ENCODE measurements at regions not wholly inside any gene's neighbourhood (a gene's known extent, or its start where the extent isn't known, plus 50 kb on each side); places are given as distances from the start of the nearest gene placed in this dataset.
A peak's percentile ranks its signal among the peaks of the same experiment; 100 is the strongest.

DNA sequence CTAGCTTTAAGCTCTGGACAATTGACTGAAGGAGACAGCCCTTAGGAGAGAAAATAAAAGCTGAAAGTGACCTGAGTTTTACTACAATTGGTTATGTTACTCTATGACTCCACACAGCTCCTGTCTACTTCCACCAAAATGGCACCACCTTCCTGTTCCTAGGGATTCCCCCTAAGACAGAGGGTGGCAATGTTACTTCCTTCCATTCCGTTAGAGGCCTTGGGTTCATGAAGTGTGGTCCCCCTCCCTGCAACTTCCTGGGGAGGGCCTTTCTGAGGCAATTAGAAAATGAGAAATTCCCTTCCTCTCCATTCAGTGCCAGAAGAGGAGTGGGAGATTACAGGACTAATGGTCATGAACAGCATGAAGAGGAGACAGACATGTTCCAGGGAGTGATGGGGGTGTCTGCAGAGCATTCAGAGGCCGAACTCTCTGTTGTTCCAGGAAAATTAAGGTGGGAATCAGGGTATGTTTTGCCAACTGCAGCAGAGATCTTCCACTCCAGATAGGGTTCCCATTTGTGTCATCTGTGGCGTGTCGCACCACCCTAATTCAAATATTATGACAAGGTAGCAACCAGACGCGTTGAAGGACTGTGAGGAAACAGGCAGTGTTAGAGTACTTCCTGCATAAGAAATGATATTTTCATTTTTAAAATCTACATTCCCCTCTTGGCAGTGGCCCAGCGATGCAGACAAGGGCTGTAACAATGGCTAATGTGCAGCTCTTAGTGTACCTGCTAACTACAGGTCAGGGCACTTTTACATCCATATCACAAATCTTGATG is 53.1 kb upstream of the TRIM67 start:
- peak in 2 of 3 donors; percentile 16 to 57 for DNase-seq

DNA sequence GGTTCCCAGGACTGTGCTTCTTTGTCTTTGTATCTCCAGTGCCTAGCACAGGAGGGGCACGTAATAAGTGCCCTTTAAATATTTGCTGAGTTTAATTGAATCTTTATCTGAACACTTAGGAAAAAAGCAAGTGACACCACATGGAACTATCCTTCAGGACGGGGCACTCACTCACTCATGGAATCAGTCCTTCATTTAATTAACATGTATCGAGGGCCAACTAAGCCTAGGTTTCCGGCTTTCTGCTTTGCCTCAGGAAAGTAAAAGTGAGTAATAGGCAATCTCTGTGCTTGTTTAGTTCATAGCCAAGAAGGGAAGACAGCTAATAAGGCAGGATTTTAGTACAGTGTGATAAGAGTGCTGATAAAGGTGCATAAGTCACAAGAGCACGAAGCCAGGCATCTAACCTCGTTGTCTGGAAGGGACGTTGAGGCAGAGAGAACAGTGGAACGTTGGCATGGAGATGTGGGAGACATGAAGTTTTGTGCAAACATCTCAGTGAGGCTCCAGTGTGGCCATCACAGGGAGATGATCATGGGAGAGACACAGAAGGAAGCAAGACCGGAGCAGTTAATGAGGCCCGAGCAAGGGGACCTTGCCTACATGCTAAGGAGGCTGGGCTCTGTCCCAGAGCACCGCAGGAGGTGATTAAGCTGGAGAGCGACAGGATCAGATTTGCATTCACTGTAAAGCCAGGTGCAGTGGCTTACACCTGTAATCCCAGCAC is 54.1 kb upstream of the TRIM67 start:
- DNase-seq: no peak

DNA sequence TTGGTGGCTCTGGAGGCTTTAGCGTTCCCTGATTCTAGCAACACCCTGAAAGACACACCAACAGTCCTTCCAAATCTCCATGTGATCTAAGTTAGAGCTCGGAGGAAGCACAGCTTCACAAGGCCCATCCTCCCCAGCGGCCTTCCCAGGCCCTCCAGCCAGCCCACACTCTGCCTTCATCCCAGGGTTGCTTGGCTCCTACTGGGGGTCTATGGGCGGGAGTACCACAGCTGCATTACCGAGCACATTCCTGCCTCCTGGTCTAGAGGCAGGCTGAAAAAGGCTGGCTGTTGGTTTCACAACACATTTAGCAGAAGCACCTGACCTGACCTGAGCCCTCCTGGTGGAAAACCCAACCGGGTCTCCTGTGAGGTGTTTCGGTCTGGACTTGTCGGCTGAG is 54.7 kb upstream of the TRIM67 start:
- no peak for DNase-seq

DNA sequence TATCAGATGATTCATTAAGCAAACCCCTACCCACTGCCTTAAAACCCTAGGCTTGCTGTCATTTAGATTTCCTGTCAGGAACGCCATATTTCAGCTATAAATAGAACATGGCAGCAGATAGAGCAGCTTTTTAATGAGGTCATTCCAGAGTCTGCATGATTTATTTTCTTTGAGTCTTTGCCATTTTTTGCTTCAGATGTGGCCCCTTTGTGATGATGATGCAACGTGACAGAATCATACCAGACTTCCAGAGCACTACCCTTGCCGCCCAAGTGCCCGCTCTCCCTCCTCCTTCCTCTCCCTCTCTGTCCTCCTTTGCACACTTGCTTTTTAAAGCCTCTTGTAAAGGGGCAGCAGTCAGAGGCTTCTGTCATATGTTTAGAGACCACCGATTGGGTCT is 55.5 kb upstream of the TRIM67 start:
- peak; percentile 1 to 59 (median 7) for DNase-seq

DNA sequence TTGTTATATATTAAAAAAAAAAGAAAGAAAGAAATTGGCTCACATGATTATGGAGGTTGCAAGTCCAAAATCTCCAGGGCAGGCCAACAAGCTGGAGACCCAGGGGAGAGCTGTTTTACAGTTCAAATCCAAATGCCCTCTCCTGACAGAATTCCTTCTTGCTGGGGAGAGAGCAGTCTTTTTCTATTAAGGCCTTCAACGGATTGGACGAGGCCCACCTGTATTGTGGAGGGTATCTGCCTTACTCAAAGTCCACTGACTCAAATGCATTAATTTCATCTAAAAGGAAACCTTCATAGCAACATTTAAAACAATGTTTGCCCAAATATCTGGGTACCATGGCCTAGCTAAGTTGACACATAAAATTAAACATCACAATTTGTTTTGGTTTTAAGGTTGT is 56.9 kb upstream of the TRIM67 start:
- DNase-seq: no peak

DNA sequence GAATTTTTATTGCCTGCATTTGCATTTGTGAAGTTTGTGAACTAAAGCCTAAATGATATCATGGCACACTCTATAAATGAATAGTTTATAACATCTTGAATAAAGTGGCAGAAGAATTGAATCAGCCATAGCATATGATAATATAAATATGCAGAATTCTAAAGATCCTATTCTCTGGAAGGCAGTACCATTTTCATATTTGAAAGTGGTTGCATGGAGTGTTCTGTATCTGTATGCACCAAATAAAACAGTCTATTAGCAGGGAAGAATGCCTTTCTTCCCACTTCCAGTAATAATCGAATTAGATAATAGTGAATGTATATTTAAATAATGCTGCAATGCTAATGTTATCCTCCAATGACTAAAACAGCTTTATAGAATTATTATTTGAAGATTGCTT is 57.9 kb upstream of the TRIM67 start:
- no peak for DNase-seq

DNA sequence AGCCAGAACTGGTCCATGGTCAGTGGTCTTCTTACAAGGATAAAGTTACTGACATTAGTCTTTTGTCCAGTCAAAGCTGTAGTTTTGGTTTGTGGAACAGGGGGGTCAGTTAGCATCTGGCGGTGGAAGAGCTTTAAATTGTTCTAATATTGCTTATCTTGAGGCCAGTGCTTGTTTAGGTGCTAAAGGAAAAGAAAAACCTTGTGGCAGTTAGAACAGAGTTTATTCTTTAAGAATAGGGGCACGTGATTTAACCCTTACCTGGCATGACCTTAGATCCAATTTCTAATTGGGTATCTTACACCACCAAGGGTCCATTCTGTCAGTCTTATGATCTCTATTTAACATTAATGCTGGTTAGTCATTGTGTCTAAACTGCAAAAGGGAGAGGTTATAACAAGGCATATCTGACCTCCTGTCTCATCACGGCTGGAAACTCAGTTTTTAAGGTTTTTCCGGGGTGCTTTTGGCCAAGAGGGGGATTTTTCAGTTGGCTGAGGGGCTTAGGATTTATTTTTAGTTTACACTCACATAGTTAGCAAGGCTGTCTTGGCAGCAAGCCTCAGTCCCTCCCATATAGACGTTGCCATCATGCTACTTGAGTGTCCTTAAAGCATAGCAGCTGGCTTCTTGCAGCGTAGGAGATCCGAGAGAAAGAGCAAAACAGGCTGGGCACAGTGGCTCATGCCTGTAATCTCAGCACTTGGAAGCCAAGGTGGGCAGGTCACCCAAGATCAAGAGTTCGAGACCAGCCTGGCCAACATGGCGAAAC is 60.1 kb upstream of the FAM89A start:
- DNase-seq: no peak

DNA sequence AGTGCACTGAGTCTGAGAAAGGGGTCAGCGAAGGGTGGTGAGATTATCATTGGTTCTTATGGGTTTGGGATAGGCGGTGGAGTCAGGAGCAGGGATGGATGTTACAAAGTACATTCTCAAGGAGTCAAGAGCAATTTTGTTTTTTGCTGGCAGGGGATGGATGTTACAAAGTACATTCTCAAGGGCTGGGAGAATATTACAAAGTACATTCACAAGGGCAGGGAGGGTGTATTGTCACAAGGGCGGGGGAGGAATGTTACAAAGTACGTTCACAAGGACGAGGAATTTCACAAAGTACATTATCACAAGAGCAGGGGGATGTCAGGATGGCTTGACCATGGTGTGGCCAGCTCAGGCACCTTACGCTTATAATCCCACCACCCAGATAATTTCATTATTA is 59.3 kb upstream of the FAM89A start:
- DNase-seq: no peak

DNA sequence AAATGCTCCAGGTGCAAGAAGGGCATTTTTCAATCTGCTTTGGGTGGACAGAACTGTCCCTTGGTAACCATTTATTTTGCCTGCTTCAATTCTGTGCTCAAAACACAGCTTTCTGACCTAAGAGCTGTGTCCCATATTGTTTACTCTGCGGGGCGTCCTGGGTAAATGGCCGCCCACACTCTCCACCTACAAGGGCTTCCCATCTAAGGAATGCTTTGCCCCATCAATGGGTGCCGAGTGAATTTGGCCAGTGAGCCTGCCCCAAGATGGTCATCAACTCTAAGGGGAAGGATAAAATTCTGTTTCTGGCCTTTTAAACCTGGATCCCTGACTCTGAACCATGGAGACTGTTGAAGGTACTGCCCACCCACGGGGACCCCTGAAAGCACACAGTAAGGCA is 55.5 kb upstream of the FAM89A start:
- DNase-seq: no peak

DNA sequence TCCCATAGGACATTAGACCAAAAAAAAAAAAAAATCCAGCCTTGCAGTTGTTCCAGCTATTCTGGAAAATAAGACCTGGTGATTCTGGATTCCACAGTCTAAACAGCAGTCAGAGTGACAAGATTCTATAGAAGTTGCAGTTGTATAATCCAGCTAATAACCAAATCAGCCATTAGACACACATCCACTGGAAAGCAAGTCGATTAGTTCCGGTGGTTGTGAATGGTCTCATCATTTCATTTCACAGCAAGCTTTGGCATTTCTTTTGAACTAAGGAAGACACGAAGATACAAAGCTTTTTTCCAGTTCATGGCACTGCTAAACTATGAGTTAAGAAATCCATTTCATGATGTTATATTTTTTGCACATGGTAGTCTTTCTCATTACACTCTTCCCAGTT is 54.4 kb upstream of the FAM89A start:
- no peak for DNase-seq

DNA sequence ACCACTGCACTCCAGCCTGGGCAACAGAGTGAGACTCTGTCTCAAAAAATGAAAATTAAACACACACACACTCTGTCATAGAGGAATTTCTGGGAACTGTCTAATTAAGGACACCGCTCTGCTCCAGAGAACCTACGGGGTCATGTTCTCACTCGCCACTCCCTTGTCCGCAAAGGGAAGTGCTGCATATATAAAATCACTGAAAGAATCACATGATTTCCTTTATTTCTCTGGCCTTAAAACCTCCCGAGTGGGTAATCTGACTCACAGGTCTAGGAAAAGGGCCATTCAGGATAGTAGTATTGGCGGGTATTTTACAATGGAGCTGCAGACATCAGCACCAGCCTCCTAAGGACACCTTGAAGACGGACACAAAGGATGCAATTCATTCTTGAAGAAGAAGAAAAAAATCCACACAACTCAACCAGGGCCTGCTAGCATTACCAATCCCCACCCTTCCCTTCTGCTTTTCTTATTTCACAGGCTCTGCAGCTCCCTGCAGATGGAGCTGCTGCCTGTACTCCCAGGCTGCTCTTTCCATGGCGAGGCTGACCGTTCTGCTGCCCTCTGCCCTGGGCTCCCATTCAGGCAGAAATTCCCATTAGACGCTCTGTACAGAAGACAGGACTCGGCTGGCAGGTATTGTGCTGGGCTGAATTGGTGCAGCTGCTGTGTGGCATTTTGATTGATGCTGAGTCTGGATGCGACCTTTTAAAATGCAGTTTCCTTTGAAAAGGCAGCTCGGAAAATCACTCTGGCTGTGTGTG is 53.3 kb upstream of the FAM89A start:
- DNase-seq: peak; percentile 64 to 88 (median 67)

DNA sequence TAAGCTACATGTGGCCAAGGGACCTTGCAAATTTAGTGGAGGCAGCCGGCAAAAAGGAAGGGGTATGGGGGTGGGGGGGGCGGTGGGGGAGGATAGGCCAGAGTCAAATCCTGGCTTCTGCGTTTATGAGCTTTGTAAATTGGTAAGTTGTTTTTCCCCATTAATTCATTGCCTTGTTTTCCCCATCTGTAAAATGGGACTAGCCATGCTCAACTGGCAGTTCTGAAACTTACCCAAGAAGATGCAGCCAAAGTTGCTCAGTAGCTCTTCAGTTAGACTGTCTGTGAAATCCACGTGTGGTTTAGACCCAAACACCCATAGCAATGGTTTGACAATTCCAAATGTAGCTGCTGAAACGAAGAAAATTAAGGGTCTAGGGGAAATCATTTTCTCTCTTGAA is 52.3 kb upstream of the FAM89A start:
- no peak for DNase-seq

DNA sequence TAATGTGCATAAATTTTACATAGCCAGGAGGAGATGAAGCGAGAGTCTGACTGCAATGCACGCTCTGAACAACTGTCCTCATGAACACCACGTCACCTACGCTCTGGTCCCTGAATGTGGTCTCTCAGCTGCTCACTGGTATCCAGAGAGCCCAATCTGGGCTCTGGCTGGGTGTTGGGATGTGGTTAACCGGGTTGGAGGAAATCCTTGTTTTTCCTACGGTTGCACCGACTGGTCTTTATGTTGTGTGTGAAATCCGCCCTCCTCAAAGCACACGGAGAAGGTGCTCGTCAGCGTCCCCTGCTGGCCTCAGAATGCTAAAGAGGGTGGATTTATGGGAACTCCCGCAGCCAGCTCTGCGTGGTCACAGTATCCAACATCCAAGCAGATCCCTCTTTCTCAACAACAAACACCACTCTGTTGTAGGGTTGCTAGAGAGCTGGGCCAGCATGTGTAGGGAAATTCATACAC is 51.8 kb upstream of the FAM89A start:
- peak; percentile 77 to 88 (median 85) for DNase-seq

DNA sequence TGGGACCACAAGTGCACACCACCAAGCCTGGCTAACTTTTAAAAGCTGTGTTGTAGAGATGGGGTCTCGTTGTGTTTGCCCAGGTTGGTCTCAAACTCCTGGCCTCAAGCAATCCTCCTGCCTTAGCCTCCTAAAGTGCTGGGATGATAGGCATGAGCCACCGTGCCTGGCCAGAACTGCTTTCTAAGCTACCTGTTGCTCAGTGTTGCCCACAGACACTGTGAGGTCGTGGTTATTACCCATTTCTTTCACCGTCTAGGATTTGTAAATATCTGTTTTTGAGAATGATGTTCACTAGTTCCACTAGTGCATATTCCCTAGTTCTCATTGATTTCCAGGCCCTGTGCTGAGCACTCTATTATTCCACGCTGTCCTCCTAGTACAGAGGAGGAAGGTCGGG is 51.4 kb upstream of the FAM89A start:
- DNase-seq: no peak
